ENCODE measurements at regions not wholly inside any gene's neighbourhood (a gene's known extent, or its start where the extent isn't known, plus 50 kb on each side); places are given as distances from the start of the nearest gene placed in this dataset.

DNA sequence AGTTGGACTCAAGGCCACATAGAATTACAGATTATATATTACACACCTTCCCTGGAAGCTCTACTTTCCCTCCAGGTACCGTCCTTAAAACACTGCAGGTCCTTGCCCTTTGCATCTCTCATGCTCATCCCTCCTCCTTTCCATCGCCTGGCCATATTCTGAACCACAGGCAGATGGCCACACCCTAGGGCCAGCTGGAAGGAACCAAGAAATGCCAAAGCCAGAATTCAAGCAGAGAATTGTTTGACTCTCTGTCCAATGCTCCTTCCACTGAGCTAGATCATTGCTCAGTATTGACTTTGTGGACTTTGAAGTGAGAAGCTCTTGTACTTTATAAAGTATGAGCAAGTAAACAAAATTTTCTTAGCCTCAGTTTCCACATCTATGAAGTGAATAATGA is 170.3 kb upstream of the SLC24A5 start:
- DNase-seq, result no peak

DNA sequence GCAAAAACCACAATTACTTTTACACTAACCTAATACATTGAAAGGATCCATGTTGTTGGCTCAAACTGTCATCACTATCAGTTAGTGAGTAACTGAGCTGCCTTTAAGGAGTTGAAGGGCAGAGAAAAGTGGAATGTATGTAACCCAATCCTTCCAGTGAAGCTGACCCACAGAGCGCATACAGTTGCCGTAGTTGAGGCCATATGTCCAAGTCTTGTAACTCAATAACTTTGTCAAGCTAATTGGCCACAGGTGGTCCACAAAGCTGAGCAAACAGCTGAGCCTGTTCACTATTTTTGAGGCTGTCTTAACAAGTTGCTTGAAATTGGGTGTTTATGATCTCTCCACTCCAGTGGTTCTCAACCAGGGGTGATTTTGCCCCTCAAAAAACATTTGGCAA is 169.0 kb upstream of the SLC24A5 start:
- no peak for DNase-seq

DNA sequence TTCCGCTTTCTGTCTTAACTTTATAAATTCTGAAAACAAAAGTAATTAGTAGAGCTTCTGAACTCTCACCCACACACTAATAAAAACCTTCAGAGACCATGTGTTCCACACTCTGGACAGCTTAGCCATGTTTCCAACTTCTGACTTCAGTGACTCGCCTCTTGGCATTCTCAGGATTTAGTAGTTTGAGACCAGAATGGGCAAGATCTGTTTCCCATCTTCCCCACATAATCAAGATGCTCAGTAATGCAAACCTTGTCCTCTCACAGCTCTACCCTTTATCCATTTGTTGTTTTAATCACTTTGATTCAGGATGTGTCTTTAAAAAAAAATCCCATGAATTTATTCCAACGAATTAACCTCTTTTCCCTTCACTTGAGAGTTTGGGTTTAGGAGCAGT is 166.6 kb upstream of the SLC24A5 start:
- DNase-seq, result no peak

GRCh38 chr15:47955021-47955420 is 165.8 kb upstream of the SLC24A5 start:
- no peak for DNase-seq

DNA sequence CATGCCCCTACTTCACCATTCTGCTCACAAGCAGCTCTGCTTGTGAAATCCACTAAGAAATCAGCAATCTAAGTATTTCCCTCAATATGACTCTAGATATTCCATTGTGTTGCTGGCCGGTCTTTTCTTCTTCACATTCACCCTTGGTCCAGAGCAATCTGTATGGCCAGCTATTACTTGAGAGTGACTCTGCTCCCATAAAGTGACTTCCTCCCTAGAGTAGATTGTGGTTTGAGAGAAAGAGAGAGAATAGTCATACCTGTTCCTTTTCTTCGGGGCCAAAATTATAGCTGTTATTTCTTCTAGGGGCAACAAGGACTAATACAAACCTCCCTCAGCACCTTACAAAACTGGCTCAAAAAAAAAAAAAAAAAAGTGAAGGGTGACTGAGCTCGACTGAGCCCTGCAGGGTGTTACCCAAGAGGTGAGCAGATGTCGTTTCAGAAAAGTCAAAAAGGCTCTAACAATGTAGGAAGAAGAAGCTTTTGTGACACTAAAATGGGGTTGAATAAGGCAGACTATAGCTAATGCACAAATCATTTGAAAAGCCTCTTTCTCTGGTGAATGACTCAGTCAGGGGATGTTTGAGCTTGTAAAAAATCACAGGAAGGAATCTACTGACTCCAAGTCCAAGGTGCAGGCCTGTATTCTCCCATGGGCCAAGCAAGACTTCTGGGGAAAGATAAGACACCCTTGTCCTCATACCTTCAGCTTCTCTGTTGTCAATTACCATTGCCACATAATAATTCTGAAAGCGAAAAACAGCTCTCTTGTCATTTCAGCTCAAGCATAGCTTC is 161.0 kb upstream of the SLC24A5 start:
- DNase-seq, result no peak

GRCh38 chr15:47961401-47962090 is 159.2 kb upstream of the SLC24A5 start:
- no peak for DNase-seq

DNA sequence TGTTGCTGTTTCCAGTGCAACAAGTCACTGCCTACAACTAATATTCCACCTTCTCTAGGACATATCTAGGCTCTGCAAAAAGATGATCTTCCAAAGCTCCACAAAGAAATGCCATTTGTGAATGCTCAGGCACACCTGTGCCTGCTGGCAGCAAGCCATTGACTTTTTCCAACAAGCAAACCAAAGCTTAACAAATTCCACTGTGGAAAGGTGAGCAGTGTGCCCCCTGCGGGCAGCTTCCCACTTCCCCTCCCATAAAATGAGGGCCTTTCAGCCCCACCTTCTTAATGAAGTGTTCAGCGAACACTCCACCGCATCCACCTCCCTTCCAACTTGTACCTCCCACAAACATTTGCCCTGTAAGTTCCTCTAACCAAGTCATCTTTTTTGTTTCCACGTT is 157.5 kb upstream of the SLC24A5 start:
- DNase-seq, result no peak

- no peak for DNase-seq
Observed at GRCh38 chr15:47964229-47964628, 156.6 kb upstream of the SLC24A5 start.

GRCh38 chr15:47965297-47965696 is 155.5 kb upstream of the SLC24A5 start:
- DNase-seq, result no peak

- no peak for DNase-seq
Observed at GRCh38 chr15:47968593-47968992, 152.2 kb upstream of the SLC24A5 start.

GRCh38 chr15:47971637-47972036 is 149.2 kb upstream of the SLC24A5 start:
- DNase-seq, result no peak

- DNase-seq, result no peak
Observed at GRCh38 chr15:47972738-47973137, 148.1 kb upstream of the SLC24A5 start.

DNA sequence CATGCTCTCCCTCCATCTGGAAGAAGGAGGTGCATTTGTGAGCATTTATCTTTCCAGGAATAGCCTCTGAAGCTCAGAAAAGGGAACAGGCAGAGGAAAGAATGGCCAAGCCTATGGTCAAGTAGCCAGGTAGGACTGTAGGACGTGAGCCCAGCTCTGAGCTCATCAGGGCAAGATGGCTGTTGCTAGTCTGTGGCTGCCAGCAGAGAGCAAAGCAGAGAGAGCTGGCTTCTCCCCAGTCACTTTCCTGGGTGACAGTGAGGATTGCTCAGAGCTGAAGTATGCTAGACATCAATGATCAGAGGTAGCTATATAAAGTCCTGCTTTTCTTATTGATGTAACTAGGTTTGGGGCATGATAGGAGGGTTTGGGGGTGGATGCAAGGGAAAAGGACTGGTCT is 146.1 kb upstream of the SLC24A5 start:
- no peak for DNase-seq

GRCh38 chr15:47975427-47975826 is 145.4 kb upstream of the SLC24A5 start:
- DNase-seq, result no peak

DNA sequence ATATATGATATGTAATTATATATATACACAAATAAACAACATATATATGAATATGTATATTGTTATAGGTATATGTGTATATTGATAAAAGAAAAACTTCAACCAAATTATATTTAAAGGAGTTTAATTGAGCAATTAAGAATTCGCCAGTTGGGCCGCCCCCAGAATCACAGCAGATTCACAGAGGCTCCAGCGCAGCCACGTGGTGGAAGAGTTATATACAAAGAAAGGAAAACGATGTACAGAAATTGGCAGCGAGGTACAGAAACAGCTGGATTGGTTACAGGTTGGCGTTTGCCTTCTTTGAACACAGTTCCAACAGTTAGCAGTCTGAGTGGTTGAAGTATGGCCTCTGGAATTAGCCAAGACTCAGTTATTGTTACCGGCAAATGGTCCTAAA is 137.3 kb upstream of the SLC24A5 start:
- DNase-seq, result no peak

- DNase-seq, result no peak
Observed at GRCh38 chr15:47985568-47985967, 135.2 kb upstream of the SLC24A5 start.

GRCh38 chr15:47987461-47987860 is 133.3 kb upstream of the SLC24A5 start:
- DNase-seq, result no peak

GRCh38 chr15:47987908-47988532 is 132.8 kb upstream of the SLC24A5 start:
- DNase-seq, result peak; percentile 73

- no peak for DNase-seq
Observed at GRCh38 chr15:47988564-47988963, 132.2 kb upstream of the SLC24A5 start.

DNA sequence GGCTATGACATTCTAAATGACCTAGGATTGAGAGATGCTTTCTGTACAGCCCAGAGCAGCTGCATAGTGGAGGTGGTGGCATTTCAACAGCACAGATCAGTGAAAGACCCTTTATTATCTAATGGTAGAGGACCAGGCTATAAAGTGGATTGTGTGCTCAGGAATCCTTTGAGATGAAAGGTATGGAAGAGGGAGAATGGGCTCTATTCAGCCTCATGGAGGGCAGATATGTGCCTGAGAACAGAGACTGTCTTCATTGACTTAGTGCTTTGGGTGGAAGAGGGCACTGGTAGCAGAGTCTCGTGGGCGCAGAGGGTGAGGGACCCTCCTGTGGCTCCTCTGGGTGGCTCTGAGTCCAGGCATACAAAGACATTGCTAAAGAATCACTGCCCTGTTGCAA is 130.0 kb upstream of the SLC24A5 start:
- DNase-seq, result no peak

- no peak for DNase-seq
Observed at GRCh38 chr15:47991357-47991756, 129.4 kb upstream of the SLC24A5 start.

DNA sequence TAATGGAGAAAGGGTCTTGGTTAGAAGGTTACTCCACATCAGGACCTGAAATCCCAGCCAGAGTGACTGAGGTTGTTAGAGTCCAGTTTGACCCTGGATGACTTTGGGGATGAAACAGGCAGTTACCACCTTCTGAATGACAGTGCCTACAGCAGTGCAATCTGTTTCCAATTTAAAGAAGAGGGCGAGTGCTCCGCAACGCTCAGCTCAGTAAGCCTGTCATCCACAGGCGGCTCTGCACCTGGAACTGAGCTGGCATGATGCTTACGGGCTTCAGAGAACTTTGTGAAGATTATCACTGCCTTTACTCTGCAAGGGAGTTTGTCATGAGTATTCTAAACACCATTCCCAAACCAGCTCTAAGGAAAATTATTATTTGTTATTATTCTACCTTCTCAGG is 127.7 kb upstream of the SLC24A5 start:
- DNase-seq, result no peak

GRCh38 chr15:47997195-47998080 is 123.4 kb upstream of the SLC24A5 start:
- DNase-seq, result no peak
